Parathyroid adenoma (tissue), 2 donors: ENCODE measurements at regions not wholly inside any gene's neighbourhood (a gene's known extent, or its start where the extent isn't known, plus 50 kb on each side); places are given as distances from the start of the nearest gene placed in this dataset.

Source experiments
- H2AFZ ChIP-seq: fragments of 300-600 bp; sonication (generic); one replicate; pipeline ENCODE4 v1.7.0; 2017; ENCODE audit warnings: antibody characterized with exemption, mild to moderate bottlenecking
- H3K27ac ChIP-seq: fragments of 300-600 bp; sonication (generic); one replicate; pipeline ENCODE4 v1.7.0; 2017
- H3K27me3 ChIP-seq: fragments of 300-600 bp; sonication (generic); one replicate; pipeline ENCODE4 v1.7.0; 2017; ENCODE audit warnings: low read length; ENCODE audit not compliant: control insufficient read depth, insufficient read depth
- H3K36me3 ChIP-seq: fragments of 300-600 bp; sonication (generic); one replicate; pipeline ENCODE4 v1.7.0; 2017; ENCODE audit warnings: low read length; ENCODE audit not compliant: control insufficient read depth, insufficient read depth
- H3K4me1 ChIP-seq: fragments of 300-600 bp; sonication (generic); one replicate; pipeline ENCODE4 v1.7.0; 2017; ENCODE audit warnings: control low read depth
- H3K4me2 ChIP-seq: fragments of 300-600 bp; sonication (generic); one replicate; pipeline ENCODE4 v1.7.0; 2017; ENCODE audit warnings: low read length
- H3K4me3 ChIP-seq: fragments of 300-600 bp; sonication (generic); one replicate; pipeline ENCODE4 v1.7.0; 2017; ENCODE audit warnings: low read depth, low read length
- H3K79me2 ChIP-seq: fragments of 300-600 bp; sonication (generic); one replicate; pipeline ENCODE4 v1.7.0; 2017; ENCODE audit warnings: control low read depth
- H3K9ac ChIP-seq: fragments of 300-600 bp; sonication (generic); one replicate; pipeline ENCODE4 v1.7.0; 2017; ENCODE audit warnings: mild to moderate bottlenecking
- H3K9me3 ChIP-seq: fragments of 300-600 bp; sonication (generic); one replicate; pipeline ENCODE4 v1.7.0; 2017; ENCODE audit warnings: low read length; ENCODE audit not compliant: control insufficient read depth
- CTCF ChIP-seq: fragments of 300-600 bp; sonication (generic); IDR thresholded peaks from one replicate; pipeline ENCODE4 v1.7.0; 2017; ENCODE audit warnings: antibody characterized with exemption, mild to moderate bottlenecking
- donor health status: primary hyperparathyroidism.

GRCh38 chr2:236977852-236978398, 107.8 kb upstream of the COPS8 start:
- H3K27ac ChIP-seq: no peak overlapping the region
- TF ChIP-seq CTCF: no peak
- H3K4me3 ChIP-seq: no peak overlapping the region

GRCh38 chr2:236979664-236980063, 106.0 kb upstream of the COPS8 start:
- Histone ChIP-seq H3K79me2 (no peaks in the 10 kb centered on the region), H3K9ac (no peak overlapping the region), H3K4me2 (no peak overlapping the region), H3K9me3 (no peaks in the 10 kb centered on the region), H3K4me3 (no peak overlapping the region), H3K4me1 (no peaks in the 10 kb centered on the region), H3K36me3 (no peaks in the 10 kb centered on the region), H3K27ac (no peak overlapping the region), H3K27me3 (no peaks in the 10 kb centered on the region), H2AFZ (no peak overlapping the region)
- no peak for TF ChIP-seq CTCF

More at GRCh38 chr2:236977852-236978398, 107.8 kb upstream of the COPS8 start:
- Histone ChIP-seq H2AFZ (no peak overlapping the region), H3K9ac (no peak overlapping the region), H3K4me2 (no peak overlapping the region), H3K4me1 (no peaks in the 10 kb centered on the region), H3K9me3 (no peaks in the 10 kb centered on the region), H3K27me3 (no peaks in the 10 kb centered on the region), H3K36me3 (no peaks in the 10 kb centered on the region), H3K79me2 (no peaks in the 10 kb centered on the region)

- Histone ChIP-seq H2AFZ (no peak overlapping the region), H3K79me2 (no peaks in the 10 kb centered on the region), H3K27me3 (no peaks in the 10 kb centered on the region), H3K9ac (no peak overlapping the region), H3K4me1 (no peaks in the 10 kb centered on the region), H3K9me3 (no peaks in the 10 kb centered on the region), H3K4me3 (no peak overlapping the region), H3K36me3 (no peaks in the 10 kb centered on the region), H3K4me2 (no peak overlapping the region), H3K27ac (no peak overlapping the region)
- no peak for TF ChIP-seq CTCF
These were observed 104.7 kb upstream of the COPS8 start for GRCh38 chr2:236980961-236981360.

GRCh38 chr2:236981701-236982485, 103.8 kb upstream of the COPS8 start:
- no peaks in the 10 kb centered on the region for H3K9me3 ChIP-seq
- H3K27ac ChIP-seq: no peak overlapping the region
- H3K9ac ChIP-seq: no peak overlapping the region
- H3K4me1 ChIP-seq: no peaks in the 10 kb centered on the region
- no peak overlapping the region for H3K4me2 ChIP-seq
- no peaks in the 10 kb centered on the region for H3K27me3 ChIP-seq
- H3K36me3 ChIP-seq: no peaks in the 10 kb centered on the region
- H3K79me2 ChIP-seq: no peaks in the 10 kb centered on the region
- no peak overlapping the region for H3K4me3 ChIP-seq
- H2AFZ ChIP-seq: no peak overlapping the region
- TF ChIP-seq CTCF: no peak
